NCI-H2227 treated with DMSO at 0.1 percent for 48 hours (cell line): ENCODE measurements at regions not wholly inside any gene's neighbourhood (a gene's known extent, or its start where the extent isn't known, plus 50 kb on each side); places are given as distances from the start of the nearest gene placed in this dataset.
"Not testable (repeated sequence)": the region's sequence is repeated elsewhere in the genome, so short reads cannot be mapped to it uniquely, and the experiment has no call there.

Experiments
- DNase-seq: peaks from one replicate; lab custom pipeline; 2025; lab: John Stamatoyannopoulos, UW

DNA sequence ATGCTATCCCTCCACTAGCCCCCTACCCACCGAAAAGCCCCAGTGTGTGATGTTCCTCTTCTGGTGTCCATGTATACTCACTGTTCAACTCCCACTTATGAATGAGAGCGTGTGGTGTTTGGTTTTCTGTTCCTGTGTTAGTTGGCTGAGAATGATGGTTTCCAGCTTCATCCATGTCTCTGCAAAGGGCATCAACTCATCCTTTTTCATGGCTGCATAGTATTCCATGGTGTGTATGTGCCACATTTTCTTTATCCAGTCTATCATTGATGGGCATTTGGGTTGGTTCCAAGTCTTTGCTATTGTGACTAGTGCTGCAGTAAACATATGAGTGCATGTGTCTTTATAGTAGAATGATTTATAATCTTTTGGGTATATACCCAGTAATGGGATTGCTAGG, 599.3 kb upstream of the B3GAT1 start:
- not testable (repeated sequence) for DNase-seq

DNA sequence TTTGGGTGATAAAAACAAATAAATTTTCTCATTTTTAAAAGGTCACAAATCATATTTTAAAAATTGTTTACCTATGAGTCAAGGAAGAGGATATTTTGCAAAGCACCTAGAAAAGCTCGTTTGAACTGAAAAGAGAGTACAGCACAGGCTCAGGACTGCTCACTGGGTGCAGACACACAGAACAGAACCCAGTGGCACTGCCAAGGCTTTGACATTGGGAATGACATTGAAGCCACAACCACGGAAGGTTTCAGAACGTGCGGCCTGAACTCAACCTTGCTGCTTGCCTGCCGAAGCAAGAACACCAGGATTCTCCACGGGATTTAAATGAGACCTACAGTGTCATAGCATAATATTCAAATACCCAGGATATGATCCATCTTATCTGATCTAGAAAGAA, 597.1 kb upstream of the B3GAT1 start:
- no peak for DNase-seq

DNA sequence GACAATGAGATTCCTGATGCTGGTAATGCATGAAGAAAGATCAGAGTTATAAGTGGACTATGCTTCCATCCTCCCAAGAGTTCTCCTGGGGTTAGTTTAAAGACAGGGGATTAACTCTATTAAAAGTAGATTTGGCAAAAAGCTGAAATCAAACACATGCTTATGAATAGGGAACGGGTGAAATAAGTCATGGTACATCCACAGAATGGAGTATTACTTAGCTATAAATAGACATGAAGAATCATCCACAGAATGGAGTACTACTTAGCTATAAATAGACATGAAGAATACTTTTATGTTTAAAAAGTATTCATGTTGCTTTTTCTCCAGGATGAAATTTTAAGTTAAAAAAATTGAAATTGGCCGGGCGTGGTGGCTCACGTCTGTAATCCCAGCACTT, 596.4 kb upstream of the B3GAT1 start:
- DNase-seq, result no peak

DNA sequence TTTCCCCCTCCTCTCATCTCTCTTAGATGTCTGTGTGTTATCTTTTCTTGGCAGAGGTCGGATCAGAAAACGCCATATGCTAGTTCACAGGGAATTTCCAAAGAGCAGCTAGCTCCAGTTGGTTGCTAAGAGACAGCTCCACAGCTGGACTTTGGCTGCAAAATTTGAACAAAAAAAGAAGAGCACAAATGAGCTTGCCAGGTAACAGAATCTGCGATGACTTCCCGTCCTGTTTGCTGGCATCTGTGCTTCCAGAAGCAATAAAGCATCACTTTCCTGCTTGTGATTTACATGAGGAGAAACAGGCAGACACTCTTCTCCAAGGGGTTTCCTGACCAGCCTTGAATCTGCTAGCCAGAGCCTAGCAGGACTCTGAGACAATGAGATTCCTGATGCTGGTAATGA, 596.0 kb upstream of the B3GAT1 start:
- DNase-seq, result no peak

DNA sequence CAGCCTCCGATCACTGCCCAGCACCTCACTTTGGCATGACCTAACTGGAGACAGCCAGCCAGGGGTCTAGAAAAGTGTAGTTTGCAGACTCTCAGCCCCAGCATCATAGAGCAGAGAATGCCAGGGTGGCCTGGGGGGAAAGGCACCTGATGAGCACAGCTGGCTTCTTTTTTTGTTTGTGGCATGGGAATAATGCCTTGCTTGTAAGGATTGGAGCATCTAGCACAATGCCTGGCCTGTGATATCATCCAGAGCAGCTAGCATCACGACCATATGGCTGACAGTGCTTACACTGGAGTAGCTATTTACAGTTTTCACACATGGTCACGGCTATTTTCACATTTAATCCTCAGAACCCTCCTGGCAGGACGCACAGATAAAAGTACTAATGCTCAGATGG, 594.8 kb upstream of the B3GAT1 start:
- no peak for DNase-seq

DNA sequence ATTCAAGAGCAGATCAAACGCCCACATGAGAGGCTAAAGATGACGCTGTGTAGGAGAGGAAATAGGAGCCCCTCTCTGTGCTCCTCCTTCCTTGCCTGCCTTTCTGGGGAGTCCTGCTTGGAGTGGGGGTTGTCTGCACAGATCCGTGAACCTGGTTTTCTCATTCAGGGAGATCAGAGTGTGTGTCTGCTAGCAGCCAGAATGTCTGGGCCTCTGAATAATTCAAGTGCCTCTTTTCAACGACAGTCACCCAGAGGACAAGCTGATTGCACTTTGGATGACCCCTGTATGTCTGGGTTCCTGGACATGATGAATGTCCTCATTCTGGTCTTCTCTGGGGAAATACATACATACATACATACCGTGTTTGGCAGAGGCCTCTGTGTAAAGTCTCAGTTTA, 592.5 kb upstream of the B3GAT1 start:
- DNase-seq, result no peak

DNA sequence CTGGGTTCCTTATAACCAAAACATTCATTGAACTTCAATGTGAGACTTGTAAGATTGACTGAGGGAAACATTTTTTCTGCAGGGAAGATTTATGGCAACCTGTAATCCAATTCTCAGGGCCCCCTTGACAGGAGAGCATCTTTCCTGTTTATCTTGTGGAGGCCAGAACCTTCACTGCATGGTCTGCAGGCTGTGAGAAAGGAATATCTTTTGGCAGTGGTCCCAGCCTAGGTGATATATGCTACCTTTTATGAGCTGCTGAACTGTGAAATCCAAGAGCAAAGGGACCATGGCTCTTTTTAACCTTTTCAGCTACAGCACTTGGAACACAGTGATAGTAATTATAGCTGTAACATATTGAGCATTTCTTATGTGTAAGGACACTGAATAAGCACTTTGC, 590.2 kb upstream of the B3GAT1 start:
- DNase-seq, result no peak

DNA sequence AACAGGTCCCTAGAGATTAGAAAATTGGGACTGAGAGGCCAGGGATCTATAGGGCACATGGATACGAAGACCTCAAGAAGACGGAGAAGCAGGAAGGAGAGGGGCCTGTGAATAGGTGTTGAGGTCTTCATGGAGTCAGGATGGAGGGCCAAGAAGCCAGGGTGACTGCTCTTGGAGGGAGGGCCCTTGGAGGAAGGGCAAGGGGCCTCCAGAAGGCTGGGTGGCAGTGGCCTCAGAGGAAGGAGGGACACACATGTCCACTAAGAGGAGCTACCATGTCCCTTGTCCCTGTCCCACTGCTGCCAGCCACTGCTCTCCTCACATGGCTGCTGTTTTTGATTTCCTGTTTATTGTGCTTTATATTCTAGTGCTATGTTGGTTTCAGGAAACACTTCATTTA, 589.5 kb upstream of the B3GAT1 start:
- no peak for DNase-seq

DNA sequence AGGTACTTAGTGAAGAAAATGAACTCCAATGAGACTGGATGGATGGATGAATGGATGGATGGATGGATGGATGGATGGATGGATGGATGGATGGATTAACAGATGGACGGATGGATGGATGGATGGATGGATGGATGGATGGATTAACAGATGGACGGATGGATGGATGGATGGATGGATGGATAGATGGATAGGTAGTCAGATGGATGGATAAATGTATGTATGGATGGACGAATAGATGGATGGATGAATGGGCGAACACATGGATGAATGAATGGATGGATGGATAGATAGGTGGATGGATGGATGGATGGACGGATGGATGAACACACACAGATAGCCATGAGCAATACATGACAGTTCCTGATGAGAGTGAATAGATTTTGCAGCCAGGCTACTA, 589.0 kb upstream of the B3GAT1 start:
- not testable (repeated sequence) for DNase-seq

DNA sequence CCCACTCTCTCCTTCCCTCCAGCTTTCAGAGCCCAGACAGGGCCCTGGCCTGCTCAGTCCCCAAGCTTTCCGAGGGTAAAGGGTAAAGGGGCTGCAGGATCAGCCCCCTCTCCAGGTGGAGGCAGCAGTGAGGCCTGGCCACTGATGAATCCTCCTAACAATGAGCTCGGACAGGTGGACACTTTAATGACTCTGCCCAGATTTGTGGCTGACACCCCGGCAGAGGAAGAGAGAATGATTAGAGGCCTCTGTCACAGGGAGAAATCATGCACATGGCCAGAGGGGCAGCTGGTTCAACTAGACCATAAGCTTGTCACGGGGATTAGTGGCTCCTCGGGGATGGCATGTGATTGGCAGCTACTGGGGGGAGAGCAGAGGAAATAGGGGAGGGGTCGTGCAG, 587.5 kb upstream of the B3GAT1 start:
- no peak for DNase-seq

DNA sequence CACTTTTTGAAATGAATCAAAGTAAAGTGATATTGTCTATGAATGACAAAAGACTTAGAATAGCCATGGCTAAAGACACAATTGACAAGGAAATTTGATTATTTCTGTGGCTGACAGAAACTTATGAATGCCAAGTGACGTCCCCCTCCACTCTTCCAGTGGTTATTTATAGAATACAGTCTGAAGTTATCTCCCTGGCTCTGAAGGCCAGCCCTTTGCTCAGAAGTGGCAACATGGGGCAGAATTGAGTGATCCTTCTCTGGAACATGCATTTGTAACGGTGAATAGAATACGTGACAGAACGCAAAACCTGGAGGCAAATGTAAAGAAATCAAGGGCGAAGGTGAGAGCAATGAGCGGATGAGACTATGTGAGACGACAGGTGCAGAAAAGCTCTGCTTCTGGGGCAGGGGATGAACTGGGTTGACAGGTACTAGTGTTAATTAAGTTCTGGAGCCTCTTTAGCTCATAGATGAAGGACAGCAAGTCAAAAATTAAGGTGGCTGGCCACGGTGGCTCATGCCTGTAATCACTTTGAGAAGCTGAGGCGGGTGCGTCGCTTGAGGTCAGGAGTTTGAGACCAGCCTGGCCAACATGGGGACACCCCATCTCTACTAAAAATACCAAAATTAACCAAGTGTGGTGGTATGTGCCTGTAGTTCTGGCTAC, 585.7 kb upstream of the B3GAT1 start:
- DNase-seq, result no peak

DNA sequence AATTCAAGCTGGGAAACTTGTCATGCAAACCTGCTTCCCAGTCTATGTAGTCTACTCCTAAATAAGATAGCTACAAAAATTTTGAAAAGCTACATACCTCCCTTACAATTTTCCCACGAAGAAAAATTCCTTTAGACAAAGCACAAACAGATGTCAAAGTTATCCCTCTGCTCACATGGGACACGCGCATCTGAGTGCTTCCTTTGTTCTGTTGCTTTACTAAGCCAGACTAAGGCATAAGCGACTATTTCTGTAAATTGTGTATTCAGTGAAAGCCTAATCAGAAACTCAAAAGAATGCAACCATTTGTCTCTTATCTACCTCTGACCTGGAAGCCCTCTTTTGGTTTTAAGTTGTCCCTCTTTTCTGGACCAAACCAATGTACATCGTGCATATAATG, 583.7 kb upstream of the B3GAT1 start:
- no peak for DNase-seq

DNA sequence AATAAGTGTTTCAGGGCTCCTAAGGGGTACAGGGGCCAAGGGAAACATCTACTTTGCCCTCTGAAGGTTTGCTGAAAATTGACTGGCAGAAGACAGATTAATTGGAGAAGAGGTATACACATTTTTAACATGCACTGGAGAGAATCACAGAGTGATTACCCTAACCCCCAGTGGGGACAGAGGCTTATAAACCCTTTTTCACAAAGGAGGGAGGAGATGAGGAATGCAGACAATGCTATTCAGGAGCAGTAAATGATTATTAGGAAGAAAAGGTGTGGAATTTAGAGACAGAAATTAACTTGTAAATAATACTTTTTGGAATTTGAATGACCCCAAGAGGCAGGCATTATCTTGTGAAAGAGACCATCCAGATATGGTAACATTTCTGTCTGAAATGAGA, 582.4 kb upstream of the B3GAT1 start:
- DNase-seq, result no peak

DNA sequence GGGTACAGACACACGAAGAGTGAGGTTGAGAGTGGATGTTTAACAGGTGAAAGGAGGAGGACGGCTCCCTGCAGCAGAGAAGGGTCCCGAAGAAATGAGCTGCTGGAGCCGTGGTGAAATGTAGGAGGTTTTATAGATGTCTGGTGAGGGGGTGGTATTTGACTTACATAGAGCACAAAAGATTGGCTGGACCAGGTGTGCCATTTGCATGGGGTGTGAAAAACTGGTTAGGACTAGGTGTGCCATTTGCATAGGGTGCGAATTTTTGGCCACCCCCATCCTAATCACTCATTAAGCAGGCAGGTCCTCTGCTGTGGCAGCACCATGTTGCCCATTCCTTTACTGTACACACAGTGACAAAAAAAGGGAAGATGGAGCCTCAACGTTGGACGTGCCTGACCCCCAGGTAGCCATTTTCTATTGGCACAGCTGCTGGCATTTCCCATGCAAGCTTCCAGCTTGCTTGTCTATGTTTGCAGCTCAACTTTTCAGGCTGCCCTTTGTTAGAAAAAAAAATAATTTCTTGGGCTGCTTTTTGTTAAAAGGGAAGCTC, 581.7 kb upstream of the B3GAT1 start:
- no peak for DNase-seq

DNA sequence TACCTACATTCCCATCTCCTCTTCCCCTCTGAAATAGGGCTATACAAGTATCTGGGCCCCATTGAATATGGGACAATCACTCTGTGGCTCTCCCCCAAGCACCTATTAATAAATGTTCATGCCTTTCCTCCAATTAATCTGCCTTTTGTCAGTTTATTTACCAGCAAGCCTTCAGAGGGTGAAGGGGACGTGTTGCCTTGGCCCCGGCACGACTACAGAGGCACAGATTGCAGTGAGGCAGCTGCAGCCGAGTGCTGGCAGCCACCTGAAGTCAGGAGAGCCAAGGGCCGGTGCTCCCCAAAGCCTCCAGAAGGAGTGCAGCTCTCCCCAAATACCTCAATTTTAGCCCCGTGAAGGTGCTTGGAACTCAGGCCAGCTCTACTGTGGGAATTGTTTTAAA, 580.9 kb upstream of the B3GAT1 start:
- no peak for DNase-seq

DNA sequence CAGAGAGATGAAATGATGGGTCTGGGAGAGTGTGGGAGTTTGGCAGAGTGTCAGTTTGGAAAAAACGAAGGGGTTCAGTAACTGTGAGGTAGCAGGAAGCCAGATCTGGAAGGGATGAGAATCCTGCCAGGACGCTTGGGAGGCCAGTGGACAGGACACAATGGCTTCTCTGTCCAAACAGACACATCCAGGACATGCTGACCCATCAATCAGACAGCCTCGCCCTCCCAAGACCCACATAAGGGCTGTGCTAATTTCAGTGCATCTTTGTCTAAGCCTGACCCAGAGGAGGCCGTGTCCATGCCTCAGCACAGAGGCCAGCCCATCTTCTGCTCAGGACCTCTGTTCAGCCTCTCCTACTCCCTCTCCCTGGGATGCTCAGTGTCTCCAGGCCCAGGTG, 576.5 kb upstream of the B3GAT1 start:
- DNase-seq, result no peak

DNA sequence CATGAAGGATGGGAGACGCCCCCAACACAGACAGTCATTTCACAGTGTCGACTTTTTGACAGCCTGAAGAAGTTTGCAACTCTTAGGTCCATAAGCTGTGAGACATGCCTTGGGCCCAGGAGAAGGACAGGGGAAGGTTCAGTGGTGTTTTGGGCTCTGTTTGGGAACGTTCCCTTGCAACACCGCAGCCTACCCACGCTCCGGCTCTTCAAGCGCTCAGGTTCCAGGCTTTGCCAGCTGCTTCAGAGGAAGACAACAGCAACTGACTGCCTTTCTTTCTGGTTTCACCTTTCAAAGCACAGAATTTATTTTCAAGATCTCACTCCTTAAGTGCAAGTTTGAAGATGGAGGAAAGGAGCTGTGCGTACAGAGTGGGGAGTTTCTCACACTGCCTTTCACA, 575.8 kb upstream of the B3GAT1 start:
- DNase-seq, result no peak

DNA sequence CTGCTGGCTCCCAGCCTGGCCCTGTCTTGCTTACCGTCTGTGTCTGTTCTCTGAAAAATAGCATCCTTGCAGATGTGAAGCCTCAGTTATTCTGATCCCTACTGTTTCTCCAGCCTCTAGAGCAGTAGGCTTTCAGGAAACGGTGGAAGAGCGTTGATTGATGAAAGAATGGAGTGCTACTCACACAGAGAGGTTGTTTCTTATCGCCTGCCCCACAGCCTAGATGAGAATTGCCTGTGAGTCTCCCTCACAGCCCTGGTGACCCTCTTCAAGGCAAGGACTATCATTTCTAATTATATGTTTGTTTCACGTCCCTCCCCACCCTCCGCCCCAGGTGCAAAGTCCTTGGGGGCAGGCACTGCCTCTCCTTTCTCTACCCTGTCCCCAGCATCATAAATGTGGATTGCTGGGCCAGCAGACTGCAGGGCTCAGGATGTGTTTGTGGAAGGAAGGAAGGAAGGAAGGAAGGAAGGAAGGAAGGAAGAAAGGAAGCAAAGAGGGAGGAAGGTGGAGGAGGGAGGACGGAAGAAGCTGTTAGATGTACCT, 575.3 kb upstream of the B3GAT1 start:
- DNase-seq, result no peak

DNA sequence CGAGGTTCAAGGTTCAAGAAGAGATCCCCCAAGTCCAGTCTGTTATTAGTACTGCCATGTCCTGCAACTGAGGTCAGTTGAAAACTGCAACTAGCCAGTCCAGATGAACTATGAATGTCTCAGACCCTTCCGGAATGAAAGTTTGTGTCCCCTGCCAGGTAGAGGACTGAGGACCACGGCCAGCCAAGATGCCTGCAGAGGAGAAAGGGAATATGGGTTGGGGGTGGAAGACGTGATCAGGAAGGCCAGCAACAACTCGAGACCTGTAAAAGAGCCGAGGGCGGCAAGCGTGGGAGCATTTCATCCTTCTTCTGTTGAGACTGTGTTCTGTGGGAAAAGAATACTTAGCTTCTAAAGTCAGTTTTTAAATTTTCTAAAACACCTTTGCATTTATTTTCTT, 572.4 kb upstream of the B3GAT1 start:
- no peak for DNase-seq

DNA sequence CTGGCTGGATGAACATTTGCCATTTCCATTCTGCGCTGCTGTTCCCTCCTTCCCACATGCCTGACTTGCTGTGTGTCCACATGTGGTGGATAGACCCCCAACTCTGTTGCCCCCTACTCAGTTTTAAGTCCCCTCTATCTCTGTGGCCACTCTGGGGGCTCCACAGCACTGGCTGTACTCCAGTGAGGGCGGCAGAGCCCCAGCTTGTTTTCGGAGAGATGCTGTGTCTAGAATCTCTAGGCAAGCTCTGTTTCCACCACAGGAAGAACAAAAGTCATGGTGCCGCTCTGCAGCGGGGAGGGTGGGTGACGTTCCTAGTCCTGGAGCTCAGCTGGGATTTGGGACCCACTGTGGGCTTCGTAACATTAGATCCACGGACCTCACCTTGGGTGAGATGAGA, 570.4 kb upstream of the B3GAT1 start:
- DNase-seq, result not testable (repeated sequence)

DNA sequence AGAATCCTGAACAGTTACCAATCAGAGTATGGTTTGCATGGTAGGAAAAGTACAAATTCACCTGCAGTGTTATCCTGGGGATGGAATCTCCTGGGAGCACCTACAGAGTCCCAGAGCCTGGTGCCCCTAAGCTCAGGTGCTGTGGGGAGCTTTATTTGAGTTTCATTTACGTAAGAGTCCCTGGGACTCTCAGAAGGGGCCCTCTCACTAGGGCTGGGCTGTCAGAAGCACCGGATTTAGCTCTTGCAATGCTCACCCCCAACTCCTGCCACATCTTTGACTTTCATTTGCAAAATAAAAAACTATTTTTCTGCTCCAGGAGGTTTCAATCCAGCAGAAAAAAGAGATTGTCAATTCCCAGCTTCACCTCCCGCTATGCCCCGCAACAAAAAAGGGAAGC, 569.8 kb upstream of the B3GAT1 start:
- no peak for DNase-seq

DNA sequence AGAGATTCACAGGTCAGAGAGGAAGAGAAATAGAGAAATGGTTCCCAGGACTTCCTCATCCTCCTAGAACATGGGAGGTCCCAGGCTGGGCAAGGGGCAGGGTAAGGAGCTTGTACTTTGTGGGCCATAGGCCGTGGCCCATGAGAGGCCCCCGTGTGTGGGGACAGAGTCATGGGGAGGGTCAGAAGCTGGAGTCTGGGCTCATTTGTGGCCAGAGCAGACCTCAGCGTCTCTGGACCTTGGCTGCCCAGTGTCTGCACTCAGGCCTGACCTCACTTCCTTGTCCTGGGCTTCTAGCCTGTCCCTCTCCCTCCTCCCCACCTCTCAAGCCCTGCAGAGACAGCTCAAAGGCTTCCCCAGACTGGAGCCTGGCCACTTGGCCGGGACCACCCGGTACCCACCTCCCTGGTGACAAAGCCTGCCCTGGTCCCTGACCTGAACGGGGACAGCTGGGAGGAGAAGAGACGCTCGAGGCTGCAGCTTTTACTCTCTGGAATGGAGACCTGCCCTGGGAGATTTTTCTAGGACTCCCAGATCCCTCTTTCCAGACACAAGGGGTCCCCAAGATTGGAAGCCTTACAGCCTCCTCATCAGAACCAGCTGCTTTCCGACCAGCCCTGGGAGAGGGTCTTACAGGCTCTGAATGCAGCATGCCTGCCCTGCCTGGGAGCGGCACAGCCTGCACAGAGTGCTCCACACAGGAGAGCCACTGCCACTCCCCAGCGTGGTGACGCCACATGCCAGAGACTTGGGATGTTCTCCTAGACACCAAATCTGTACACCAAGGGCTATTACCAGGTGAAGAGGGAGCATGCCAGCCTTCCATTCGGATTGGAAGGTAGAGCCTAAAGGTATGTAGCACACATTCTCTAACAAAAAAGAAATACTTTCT, 569.0 kb upstream of the B3GAT1 start:
- no peak for DNase-seq

DNA sequence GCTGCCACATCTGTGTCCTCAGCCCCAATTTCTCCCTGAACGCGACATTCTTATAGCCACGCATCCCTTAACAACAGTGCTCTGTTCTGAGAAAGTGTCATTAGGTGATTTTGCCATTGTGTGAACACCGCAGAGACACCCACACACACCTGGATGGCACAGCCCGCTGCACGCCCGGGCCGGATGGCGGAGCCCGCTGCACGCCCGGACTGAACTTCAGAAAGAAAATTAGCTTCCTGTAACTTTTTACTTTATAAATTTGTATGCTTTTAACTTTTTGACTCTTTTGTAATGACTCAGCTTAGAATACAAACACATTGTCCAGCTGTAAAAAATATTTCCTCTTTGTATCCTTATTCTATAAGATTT, 567.0 kb upstream of the B3GAT1 start:
- DNase-seq, result not testable (repeated sequence)
